ENCODE measurements at regions not wholly inside any gene's neighbourhood (a gene's known extent, or its start where the extent isn't known, plus 50 kb on each side); places are given as distances from the start of the nearest gene placed in this dataset.

DNA sequence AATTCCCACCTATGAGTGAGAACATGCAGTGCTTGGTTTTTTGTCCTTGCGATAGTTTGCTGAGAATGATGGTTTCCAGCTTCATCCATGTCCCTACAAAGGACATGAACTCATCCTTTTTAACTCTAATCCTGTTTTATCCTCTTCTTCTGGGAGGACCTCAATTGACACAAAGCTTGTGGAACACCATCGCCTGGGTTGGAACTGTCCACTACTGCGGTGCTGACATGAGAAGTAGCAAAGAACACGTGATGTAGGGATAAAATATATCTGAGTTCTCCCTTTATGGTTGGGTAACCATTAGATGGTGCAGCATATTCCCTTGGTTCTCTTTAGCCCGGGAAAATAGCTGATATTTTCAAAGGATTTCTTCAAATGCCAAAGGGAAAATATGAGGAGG lies 105.3 kb upstream of the TOPAZ1 start:
- Histone ChIP-seq H3K4me2 (ENCODE audit: control insufficient read depth, extremely low read depth, insufficient read depth, low read depth, low read length) (no peak overlapping the region), H3K4me1 (ENCODE audit: control insufficient read depth, extremely low read depth, insufficient read depth, low read length) (peaks cover 7% of the 10 kb centered on the region), H3K27me3 (ENCODE audit: control insufficient read depth, extremely low read depth, insufficient read depth, low read length) (no peaks in the 10 kb centered on the region), H3K9me3 (ENCODE audit: control insufficient read depth, low read depth, low read length) (no peaks in the 10 kb centered on the region), H3K9me1 (ENCODE audit: control insufficient read depth, extremely low read depth, insufficient read depth, low read length) (no peaks in the 10 kb centered on the region), H3K79me2 (ENCODE audit: control insufficient read depth, insufficient read depth, low read length) (no peaks in the 10 kb centered on the region), H3K27ac (ENCODE audit: control insufficient read depth, insufficient read depth, low read length) (no peak overlapping the region), H3K36me3 (ENCODE audit: control insufficient read depth in 2 of 2, extremely low read depth in 1 of 2, insufficient read depth in 2 of 2, low read length in 2 of 2) (no peaks in the 10 kb centered on the region), H4K20me1 (ENCODE audit: control insufficient read depth, extremely low read depth, insufficient read depth, low read length) (no peaks in the 10 kb centered on the region), H2AFZ (ENCODE audit: control insufficient read depth, low read length) (no peak overlapping the region), H3K9ac (ENCODE audit: control insufficient read depth, extremely low read depth, insufficient read depth, low read length) (no peak overlapping the region), H3K4me3 (ENCODE audit: control insufficient read depth in 2 of 3, extremely low read depth in 1 of 3, insufficient read depth in 2 of 3, low read depth in 1 of 3, low read length in 3 of 3) (no peak overlapping the region)
- dilution Hi-C loops (cut with MboI; ENCODE audit: extremely low pct_ligation_motif_present, low sequenced_read_pairs) = no loop called here
- DNase-seq (ENCODE audit: low read depth, low spot score) = no peak
- peak; percentile 29 for FAIRE-seq
- TF ChIP-seq, protein P1, sequence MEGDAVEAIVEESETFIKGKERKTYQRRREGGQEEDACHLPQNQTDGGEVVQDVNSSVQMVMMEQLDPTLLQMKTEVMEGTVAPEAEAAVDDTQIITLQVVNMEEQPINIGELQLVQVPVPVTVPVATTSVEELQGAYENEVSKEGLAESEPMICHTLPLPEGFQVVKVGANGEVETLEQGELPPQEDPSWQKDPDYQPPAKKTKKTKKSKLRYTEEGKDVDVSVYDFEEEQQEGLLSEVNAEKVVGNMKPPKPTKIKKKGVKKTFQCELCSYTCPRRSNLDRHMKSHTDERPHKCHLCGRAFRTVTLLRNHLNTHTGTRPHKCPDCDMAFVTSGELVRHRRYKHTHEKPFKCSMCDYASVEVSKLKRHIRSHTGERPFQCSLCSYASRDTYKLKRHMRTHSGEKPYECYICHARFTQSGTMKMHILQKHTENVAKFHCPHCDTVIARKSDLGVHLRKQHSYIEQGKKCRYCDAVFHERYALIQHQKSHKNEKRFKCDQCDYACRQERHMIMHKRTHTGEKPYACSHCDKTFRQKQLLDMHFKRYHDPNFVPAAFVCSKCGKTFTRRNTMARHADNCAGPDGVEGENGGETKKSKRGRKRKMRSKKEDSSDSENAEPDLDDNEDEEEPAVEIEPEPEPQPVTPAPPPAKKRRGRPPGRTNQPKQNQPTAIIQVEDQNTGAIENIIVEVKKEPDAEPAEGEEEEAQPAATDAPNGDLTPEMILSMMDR (optimal IDR thresholded peaks at IDR 0.05 in 1 of 3, IDR thresholded peaks at IDR 0.05 in 1 of 3, conservative IDR thresholded peaks at IDR 0.05 in 1 of 3; ENCODE audit: extremely low read depth in 1 of 3, insufficient read depth in 2 of 3, low read length in 3 of 3) = no peak
- TF ChIP-seq EZH2 (IDR thresholded peaks at IDR 0.05; ENCODE audit: low read length) = no peak

DNA sequence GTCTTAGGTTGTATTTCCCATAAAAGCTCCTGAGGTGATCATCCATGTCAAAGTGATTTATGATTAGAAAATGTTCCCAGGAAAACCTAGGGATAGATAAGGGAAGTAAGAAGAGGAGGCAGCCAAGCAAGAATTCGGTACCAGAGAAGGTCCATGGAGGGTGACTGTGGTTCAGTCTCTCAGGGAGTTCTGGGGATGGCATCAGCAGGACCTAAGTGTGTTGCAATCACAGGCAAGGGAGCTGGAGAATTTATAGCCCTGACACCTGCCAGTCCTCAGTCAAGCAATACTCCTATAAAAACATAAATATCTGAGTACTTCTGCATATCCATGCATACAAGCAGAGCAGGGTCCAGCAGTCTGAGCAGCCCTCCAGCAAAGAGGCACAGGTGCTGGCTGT lies 95.6 kb upstream of the TOPAZ1 start:
- no peaks in the 10 kb centered on the region for H4K20me1 ChIP-seq (ENCODE audit: control insufficient read depth, extremely low read depth, insufficient read depth, low read length)
- no peak overlapping the region for H3K27ac ChIP-seq (ENCODE audit: control insufficient read depth, insufficient read depth, low read length)
- no peak overlapping the region for H3K4me3 ChIP-seq (ENCODE audit: control insufficient read depth in 2 of 3, extremely low read depth in 1 of 3, insufficient read depth in 2 of 3, low read depth in 1 of 3, low read length in 3 of 3)
- H3K9ac ChIP-seq (ENCODE audit: control insufficient read depth, extremely low read depth, insufficient read depth, low read length) = no peak overlapping the region
- no peaks in the 10 kb centered on the region for H3K4me1 ChIP-seq (ENCODE audit: control insufficient read depth, extremely low read depth, insufficient read depth, low read length)
- H3K9me1 ChIP-seq (ENCODE audit: control insufficient read depth, extremely low read depth, insufficient read depth, low read length) = no peaks in the 10 kb centered on the region
- peaks cover 3% of the 10 kb centered on the region for H3K27me3 ChIP-seq (ENCODE audit: control insufficient read depth, extremely low read depth, insufficient read depth, low read length)
- no peaks in the 10 kb centered on the region for H3K36me3 ChIP-seq (ENCODE audit: control insufficient read depth in 2 of 2, extremely low read depth in 1 of 2, insufficient read depth in 2 of 2, low read length in 2 of 2)
- DNase-seq (ENCODE audit: low read depth, low spot score) = no peak
- no peaks in the 10 kb centered on the region for H3K9me3 ChIP-seq (ENCODE audit: control insufficient read depth, low read depth, low read length)
- H3K79me2 ChIP-seq (ENCODE audit: control insufficient read depth, insufficient read depth, low read length) = no peaks in the 10 kb centered on the region
- TF ChIP-seq, protein P1 (optimal IDR thresholded peaks at IDR 0.05 in 1 of 3, IDR thresholded peaks at IDR 0.05 in 1 of 3, conservative IDR thresholded peaks at IDR 0.05 in 1 of 3; ENCODE audit: extremely low read depth in 1 of 3, insufficient read depth in 2 of 3, low read length in 3 of 3) = no peak
- no peak for TF ChIP-seq EZH2 (IDR thresholded peaks at IDR 0.05; ENCODE audit: low read length)
- dilution Hi-C loops (cut with MboI; ENCODE audit: extremely low pct_ligation_motif_present, low sequenced_read_pairs) = no loop called here
- no peak overlapping the region for H2AFZ ChIP-seq (ENCODE audit: control insufficient read depth, low read length)
- H3K4me2 ChIP-seq (ENCODE audit: control insufficient read depth, extremely low read depth, insufficient read depth, low read depth, low read length) = no peak overlapping the region
- FAIRE-seq = no peak

Measured in keratinocyte (primary cell).